Lung (tissue), 11 donors: ENCODE measurements at regions not wholly inside any gene's neighbourhood (a gene's known extent, or its start where the extent isn't known, plus 50 kb on each side); places are given as distances from the start of the nearest gene placed in this dataset.

Experiments used
- ATAC-seq: fragments of 200-7000 bp; cut with Tn5 transposase; one replicate; pipeline ENCODE4 v1.9.1; 2020; ENCODE audit warnings: moderate number of reproducible peaks; ENCODE audit not compliant: insufficient read depth, low FRiP score
- DNase-seq, 3 donors: peaks; one replicate each; pipeline ENCODE4 v3.0.0-alpha.2; 2013 to 2017
- H3K27ac ChIP-seq, 2 donors: one replicate each; pipeline ENCODE4 v1.5.1; 2013; ENCODE audit warnings: mild to moderate bottlenecking in 2 of 2, moderate library complexity in 2 of 2, control low read depth in 1 of 2, inconsistent platforms in 1 of 2, low read depth in 1 of 2, low read length in 1 of 2
- H3K27me3 ChIP-seq, 3 donors: one replicate each; pipeline ENCODE4 v1.5.1; 2013; ENCODE audit warnings: low read length in 2 of 3; ENCODE audit not compliant: control insufficient read depth in 3 of 3, insufficient read depth in 3 of 3
- H3K36me3 ChIP-seq, 4 donors: one replicate each; pipeline ENCODE4 v1.5.1; 2013; ENCODE audit warnings: low read length in 4 of 4, mild to moderate bottlenecking in 1 of 4, moderate library complexity in 1 of 4; ENCODE audit not compliant: control insufficient read depth in 4 of 4, insufficient read depth in 4 of 4
- H3K4me1 ChIP-seq, 5 donors: one replicate each; pipeline ENCODE4 v1.5.1; 2013; ENCODE audit warnings: low read length in 5 of 5, mild to moderate bottlenecking in 2 of 5, moderate library complexity in 1 of 5; ENCODE audit not compliant: control insufficient read depth in 5 of 5, insufficient read depth in 5 of 5
- H3K4me3 ChIP-seq: one replicate; pipeline ENCODE4 v1.5.1; 2013; ENCODE audit warnings: mild to moderate bottlenecking, control low read depth, moderate library complexity
- H3K9ac ChIP-seq, 2 donors: one replicate each; pipeline ENCODE4 v1.5.1; 2013; ENCODE audit warnings: low read length in 2 of 2, control low read depth in 1 of 2; ENCODE audit not compliant: insufficient read depth in 1 of 2
- H3K9me3 ChIP-seq, 4 donors: one replicate each; pipeline ENCODE4 v1.5.1; 2013; ENCODE audit warnings: low read length in 3 of 4, mild to moderate bottlenecking in 1 of 4, moderate library complexity in 1 of 4; ENCODE audit not compliant: control insufficient read depth in 4 of 4, insufficient read depth in 3 of 4
- CTCF ChIP-seq: IDR thresholded peaks from 2 replicates; pipeline ENCODE4 v1.5.1; 2012; ENCODE audit warnings: mild to moderate bottlenecking; ENCODE audit errors: control extremely low read depth, extremely low read depth
- WGBS, 2 donors: extraction: QIAGEN DNeasy Blood & Tissue Kit; methylation state at CpG; one replicate each; pipeline ENCODE4 v1.1.7; 2013; 5-methylcytosine and 5-hydroxymethylcytosine counted together
- donor health status: control.
- donor health status: control.
- donor health status: Bipolar disorder and iron deficiency.
- donor health status: healthy.
- donor health status: DM: yes; HTN: yes; CAD: no.

DNA sequence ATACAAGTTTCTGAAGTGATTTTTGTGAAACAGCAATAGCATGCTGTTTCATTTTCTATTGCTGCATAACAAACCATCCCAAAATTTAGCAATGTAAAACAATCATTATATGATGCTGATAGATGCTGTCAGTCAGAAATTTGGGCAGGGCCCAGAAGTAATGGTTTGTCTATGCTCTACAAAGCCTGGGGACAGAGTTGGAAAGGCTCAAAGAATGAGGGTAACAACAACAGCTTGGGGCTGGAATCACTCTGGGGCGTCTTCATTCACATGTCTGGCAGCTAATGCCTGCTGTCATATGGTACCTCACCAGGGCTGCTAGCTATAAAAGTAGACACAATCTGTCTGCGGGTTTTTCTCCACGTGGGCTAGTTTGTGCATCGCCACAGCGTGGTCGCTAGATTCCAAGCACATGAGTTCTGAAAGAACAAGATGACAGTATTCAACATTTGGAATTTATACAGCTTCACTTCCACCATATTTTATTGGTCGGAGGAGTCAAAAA, 176.5 kb downstream of the BMP4 start:
- no peak overlapping the region for H3K9ac ChIP-seq
- H3K27me3 ChIP-seq: no peaks in the 10 kb centered on the region
- no peak overlapping the region for H3K4me3 ChIP-seq
- no peak for ATAC-seq
- no peaks in the 10 kb centered on the region for H3K4me1 ChIP-seq
- no peak overlapping the region for H3K27ac ChIP-seq
- no peak for TF ChIP-seq CTCF
- H3K9me3 ChIP-seq: no peaks in the 10 kb centered on the region
- no peak for DNase-seq
- no peaks in the 10 kb centered on the region for H3K36me3 ChIP-seq
- WGBS, 2 donors: 90 to 94% methylated on average over 7 of the region's 7 CpGs

GRCh38 chr14:53779301-53779700, 177.3 kb downstream of the BMP4 start:
- ATAC-seq (no peak), DNase-seq (no peak)
- Histone ChIP-seq H3K4me3 (no peak overlapping the region), H3K27me3 (no peaks in the 10 kb centered on the region), H3K4me1 (no peaks in the 10 kb centered on the region), H3K9me3 (peaks cover 0 to 3% (median 1%) of the 10 kb centered on the region in 4 donors), H3K36me3 (no peaks in the 10 kb centered on the region), H3K9ac (no peak overlapping the region), H3K27ac (no peak overlapping the region)
- TF ChIP-seq CTCF: no peak
- WGBS, 2 donors: 56 to 62% methylated on average over 2 of the region's 2 CpGs

GRCh38 chr14:53778263-53778662, 178.4 kb downstream of the BMP4 start:
- no peak overlapping the region for H3K27ac ChIP-seq
- ATAC-seq (no peak), DNase-seq (no peak)
- no peak overlapping the region for H3K4me3 ChIP-seq
- H3K36me3 ChIP-seq: no peaks in the 10 kb centered on the region
- H3K9ac ChIP-seq: no peak overlapping the region
- H3K27me3 ChIP-seq: no peaks in the 10 kb centered on the region
- peaks cover 0 to 6% (median 1%) of the 10 kb centered on the region in 4 donors for H3K9me3 ChIP-seq
- TF ChIP-seq CTCF: no peak
- no peaks in the 10 kb centered on the region for H3K4me1 ChIP-seq

DNA sequence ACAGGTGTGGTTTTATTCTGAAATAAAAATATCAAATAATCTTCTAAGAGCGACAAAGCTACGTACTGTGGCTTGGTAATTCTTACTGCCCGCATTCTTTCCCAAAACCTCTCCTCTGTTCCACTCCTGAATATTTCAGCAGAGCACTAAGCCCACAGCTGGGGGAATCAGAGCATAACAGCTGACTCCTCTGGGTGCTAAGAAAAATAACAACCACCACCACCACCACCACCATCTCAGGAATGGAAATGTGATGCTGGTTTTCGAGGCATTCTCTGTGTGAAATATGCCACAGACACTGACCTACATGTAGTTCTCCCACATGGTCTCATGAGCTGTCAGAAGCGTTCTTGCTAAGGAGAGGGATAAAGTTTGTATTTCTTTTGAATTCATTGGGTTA, 183.7 kb downstream of the BMP4 start:
- Histone ChIP-seq H3K9me3 (peaks cover 0 to 6% (median 2%) of the 10 kb centered on the region in 4 donors), H3K27ac (no peak overlapping the region), H3K9ac (no peak overlapping the region), H3K27me3 (no peaks in the 10 kb centered on the region), H3K4me1 (peaks cover 0 to 3% (median 0%) of the 10 kb centered on the region in 5 donors), H3K36me3 (no peaks in the 10 kb centered on the region), H3K4me3 (no peak overlapping the region)
- ATAC-seq (no peak), DNase-seq (no peak)
- no peak for TF ChIP-seq CTCF
- 93 to 94% methylated on average over 5 of the region's 5 CpGs for WGBS, 2 donors
